Small intestine (tissue), 7 donors: ENCODE measurements at regions not wholly inside any gene's neighbourhood (a gene's known extent, or its start where the extent isn't known, plus 50 kb on each side); places are given as distances from the start of the nearest gene placed in this dataset.
A peak's percentile ranks its signal among the peaks of the same experiment; 100 is the strongest.

ENCODE experiments used
- DNase-seq, 2 donors: peaks; one replicate each; pipeline versions ENCODE4 v3.0.0 to v3.0.0-alpha.2; 2013
- FAIRE-seq: peaks from 2 replicates; lab custom pipeline; 2012; peaks lifted over from hg19 to GRCh38; lab: Jason Lieb, UNC
- H3K27ac ChIP-seq, 3 donors: one replicate each; pipeline ENCODE4 v1.5.1; 2013; ENCODE audit warnings: low read length in 2 of 3, mild to moderate bottlenecking in 2 of 3, control low read depth in 1 of 3, inconsistent platforms in 1 of 3, low read depth in 1 of 3, moderate library complexity in 1 of 3
- H3K27me3 ChIP-seq, 3 donors: one replicate each; pipeline ENCODE4 v1.6.1; 2013; ENCODE audit warnings: low read length in 3 of 3, inconsistent platforms in 1 of 3; ENCODE audit not compliant: control insufficient read depth in 3 of 3, insufficient read depth in 3 of 3
- H3K36me3 ChIP-seq, 3 donors: one replicate each; pipeline ENCODE4 v1.6.1; 2013; ENCODE audit warnings: low read length in 3 of 3, inconsistent platforms in 1 of 3, low read depth in 1 of 3, mild to moderate bottlenecking in 1 of 3, moderate library complexity in 1 of 3; ENCODE audit not compliant: control insufficient read depth in 3 of 3, insufficient read depth in 2 of 3
- H3K4me1 ChIP-seq, 3 donors: one replicate each; pipeline ENCODE4 v1.6.1; 2013; ENCODE audit warnings: low read length in 2 of 3, inconsistent platforms in 1 of 3, low read depth in 1 of 3, mild to moderate bottlenecking in 1 of 3, moderate library complexity in 1 of 3; ENCODE audit not compliant: control insufficient read depth in 3 of 3, insufficient read depth in 2 of 3
- H3K4me3 ChIP-seq, 3 donors: one replicate each; pipeline ENCODE4 v1.5.1; 2013; ENCODE audit warnings: low read length in 3 of 3, control low read depth in 1 of 3, inconsistent platforms in 1 of 3, low read depth in 1 of 3, mild to moderate bottlenecking in 1 of 3, moderate library complexity in 1 of 3
- H3K9me3 ChIP-seq, 2 donors: one replicate each; pipeline ENCODE4 v1.6.1; 2013; ENCODE audit warnings: low read depth in 1 of 2, low read length in 1 of 2; ENCODE audit not compliant: control insufficient read depth in 2 of 2, insufficient read depth in 1 of 2
- WGBS, 3 donors: extraction: QIAGEN DNeasy Blood & Tissue Kit; methylation state at CpG; one replicate each; pipeline ENCODE4 v1.1.7; 2013; 5-methylcytosine and 5-hydroxymethylcytosine counted together
- donor health status: healthy with polysubstance abuse.
- donor health status: control.
- donor health status: control.
- donor health status: Bipolar disorder and iron deficiency.
- donor health status: healthy.

DNA sequence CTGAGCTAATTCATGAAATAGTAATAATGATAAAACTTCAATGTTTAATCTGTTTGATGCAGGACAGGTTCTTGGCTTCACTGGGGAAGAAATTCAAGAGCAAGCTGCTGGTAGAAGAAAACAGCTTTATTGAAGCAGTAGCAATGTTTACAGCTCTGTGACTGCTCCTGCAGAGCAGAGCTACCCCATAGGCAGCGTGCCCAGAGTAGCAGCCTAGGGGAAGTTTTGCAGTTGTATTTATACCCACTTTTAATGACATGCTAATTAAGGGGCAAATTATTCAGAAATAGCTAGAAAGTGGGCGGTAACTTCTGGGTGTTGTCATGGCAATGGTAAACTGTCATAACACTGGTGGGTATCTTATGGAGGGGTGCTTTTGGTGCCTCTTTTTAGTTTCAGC lies 518.0 kb downstream of the RFPL4B start:
- 54 to 65% (median 62%) methylated on average over 2 of the region's 2 CpGs for WGBS, 3 donors
- DNase-seq, result no peak
- H3K27me3 ChIP-seq, result no peaks in the 10 kb centered on the region
- H3K4me1 ChIP-seq, result no peaks in the 10 kb centered on the region
- H3K4me3 ChIP-seq, result no peak overlapping the region
- H3K27ac ChIP-seq, result no peak overlapping the region
- H3K36me3 ChIP-seq, result no peaks in the 10 kb centered on the region
- no peak for FAIRE-seq
- H3K9me3 ChIP-seq, result no peaks in the 10 kb centered on the region

DNA sequence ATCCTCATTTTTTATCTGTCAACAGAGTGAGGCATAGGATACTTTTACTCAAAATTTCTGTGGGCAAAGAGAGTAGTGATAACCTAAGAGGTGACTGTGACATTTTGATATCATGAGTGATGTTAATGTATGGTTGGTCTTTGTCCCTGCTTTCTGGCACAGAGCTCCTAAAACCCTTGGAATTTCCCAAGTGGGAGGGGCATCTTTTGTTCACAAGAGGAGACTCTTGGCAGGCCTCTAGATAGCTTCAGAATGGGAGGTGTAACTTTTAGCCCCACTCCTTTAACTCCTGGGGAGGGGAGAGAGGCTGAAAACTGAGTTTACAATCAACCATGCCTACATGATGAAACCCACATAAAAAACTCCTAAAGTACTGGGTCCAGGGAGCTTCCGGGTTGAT lies 527.8 kb downstream of the RFPL4B start:
- no peaks in the 10 kb centered on the region for H3K36me3 ChIP-seq
- no peak overlapping the region for H3K4me3 ChIP-seq
- FAIRE-seq (no peak), DNase-seq (no peak)
- H3K4me1 ChIP-seq, result no peaks in the 10 kb centered on the region
- 83 to 92% (median 91%) methylated on average over 1 of the region's 1 CpG for WGBS, 3 donors
- H3K27me3 ChIP-seq, result no peaks in the 10 kb centered on the region
- H3K27ac ChIP-seq, result no peak overlapping the region
- no peaks in the 10 kb centered on the region for H3K9me3 ChIP-seq

DNA sequence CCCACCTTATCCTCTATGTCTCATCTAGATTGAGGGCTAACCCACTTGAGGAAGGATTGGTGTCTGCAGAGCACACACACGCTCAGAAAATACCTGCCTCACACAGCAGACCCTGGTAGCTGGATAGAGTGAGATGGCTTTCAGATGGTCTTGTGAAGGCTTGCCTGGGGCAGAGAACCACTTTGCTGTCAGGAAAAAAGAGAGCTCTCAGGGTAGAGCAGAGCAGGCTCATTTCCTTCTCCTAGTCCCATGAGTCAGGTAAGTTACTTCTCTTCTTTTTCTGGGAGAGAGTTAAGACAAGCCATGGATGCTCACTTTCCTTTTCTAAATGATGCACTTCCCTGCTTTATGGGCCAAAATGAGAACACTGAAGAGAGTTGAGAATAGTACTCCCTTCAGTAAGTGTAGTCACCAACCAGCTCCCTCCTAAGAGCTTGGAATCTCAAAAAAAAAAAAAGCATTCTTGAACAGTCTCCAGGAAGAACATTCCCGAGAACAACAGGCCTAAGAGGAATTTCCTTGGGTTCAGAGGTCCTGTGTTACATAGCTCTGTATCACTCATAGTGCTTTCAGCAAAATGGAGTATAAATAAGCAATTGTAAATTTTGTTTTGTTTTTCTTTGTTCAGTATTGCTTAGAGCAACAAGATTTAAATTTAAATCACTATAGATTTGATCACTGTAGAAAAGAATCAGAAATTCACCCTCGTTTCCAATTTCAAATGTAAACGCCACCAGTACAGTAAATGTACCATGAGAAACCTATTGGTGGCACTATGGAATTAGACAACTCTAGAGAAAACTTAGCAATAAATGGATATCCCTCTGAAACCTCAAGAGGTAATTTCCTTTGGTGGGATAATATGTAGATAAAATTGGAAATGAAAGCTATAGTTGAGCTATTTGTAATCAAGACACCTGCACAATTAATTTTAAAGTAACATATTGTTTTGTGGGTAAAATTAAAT lies 530.3 kb downstream of the RFPL4B start:
- H3K27ac ChIP-seq, result peak overlapping the region in 1 of 3 donors; percentile 73
- WGBS, 3 donors, result 42 to 55% (median 46%) methylated on average over 4 of the region's 4 CpGs
- no peaks in the 10 kb centered on the region for H3K27me3 ChIP-seq
- peak; percentile 1 to 16 for DNase-seq
- H3K4me3 ChIP-seq, result no peak overlapping the region
- no peaks in the 10 kb centered on the region for H3K4me1 ChIP-seq
- H3K9me3 ChIP-seq, result no peaks in the 10 kb centered on the region
- FAIRE-seq, result no peak
- H3K36me3 ChIP-seq, result no peaks in the 10 kb centered on the region

DNA sequence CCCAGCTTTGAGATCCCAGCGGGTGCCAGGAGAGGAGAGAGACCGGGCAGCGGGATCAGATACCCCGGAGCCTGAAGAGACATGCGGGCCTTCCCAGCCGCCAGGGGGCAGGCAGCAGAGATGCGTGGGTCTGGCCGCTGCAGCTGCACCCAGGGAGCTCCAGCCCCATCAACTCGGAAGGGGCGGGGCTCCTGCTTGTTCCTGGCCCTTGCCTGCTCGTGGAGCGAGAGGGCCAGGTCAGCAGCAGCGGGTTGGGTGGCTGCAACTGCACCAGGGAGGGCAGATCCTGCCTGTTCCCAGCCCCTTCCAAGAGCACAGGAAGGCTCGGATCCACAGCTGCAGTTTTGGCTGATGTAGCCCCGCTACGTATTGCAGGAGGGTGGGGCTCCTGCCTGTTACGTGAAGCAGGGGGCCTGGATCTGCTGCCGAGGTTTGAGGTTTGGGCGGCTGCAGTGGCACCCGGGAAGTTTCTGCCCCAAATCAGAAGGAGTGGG lies 532.8 kb downstream of the RFPL4B start:
- Histone ChIP-seq H3K27ac (no peak overlapping the region), H3K4me3 (peak overlapping the region in 1 of 3 donors; percentile 11)
- no peak for FAIRE-seq

DNA sequence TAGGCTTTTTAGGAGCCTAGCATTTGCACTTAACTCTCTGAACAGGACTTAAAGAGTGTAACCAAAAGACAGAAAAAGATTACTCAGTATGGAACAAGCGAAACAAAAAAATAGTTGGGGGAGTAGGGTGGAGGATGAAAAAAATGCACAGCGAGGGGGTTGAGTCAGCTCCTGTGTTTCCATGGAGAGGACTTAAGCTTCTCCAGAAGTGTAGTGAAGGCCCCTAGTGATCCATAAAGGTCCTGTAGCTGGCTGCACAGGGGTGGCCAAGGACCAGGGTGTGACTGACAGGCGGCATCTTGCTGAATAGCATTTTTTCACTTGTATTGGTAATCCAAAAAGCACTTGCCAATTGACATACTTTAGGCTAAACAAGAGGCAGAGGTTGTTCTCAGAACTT lies 533.9 kb downstream of the RFPL4B start:
- Histone ChIP-seq H3K27me3 (no peaks in the 10 kb centered on the region), H3K36me3 (no peaks in the 10 kb centered on the region), H3K4me3 (no peak overlapping the region), H3K27ac (no peak overlapping the region), H3K9me3 (no peaks in the 10 kb centered on the region), H3K4me1 (no peaks in the 10 kb centered on the region)
- 77 to 88% (median 84%) methylated on average over 3 of the region's 3 CpGs for WGBS, 3 donors
- DNase-seq (no peak), FAIRE-seq (no peak)

More for the DNA sequence above, 532.8 kb downstream of the RFPL4B start:
- DNase-seq, result peak; percentile 37 to 67
- no peaks in the 10 kb centered on the region for H3K27me3 ChIP-seq
- no peaks in the 10 kb centered on the region for H3K36me3 ChIP-seq
- H3K4me1 ChIP-seq, result no peaks in the 10 kb centered on the region
- 84 to 86% (median 85%) methylated on average over 20 of the region's 20 CpGs for WGBS, 3 donors
- H3K9me3 ChIP-seq, result no peaks in the 10 kb centered on the region

DNA sequence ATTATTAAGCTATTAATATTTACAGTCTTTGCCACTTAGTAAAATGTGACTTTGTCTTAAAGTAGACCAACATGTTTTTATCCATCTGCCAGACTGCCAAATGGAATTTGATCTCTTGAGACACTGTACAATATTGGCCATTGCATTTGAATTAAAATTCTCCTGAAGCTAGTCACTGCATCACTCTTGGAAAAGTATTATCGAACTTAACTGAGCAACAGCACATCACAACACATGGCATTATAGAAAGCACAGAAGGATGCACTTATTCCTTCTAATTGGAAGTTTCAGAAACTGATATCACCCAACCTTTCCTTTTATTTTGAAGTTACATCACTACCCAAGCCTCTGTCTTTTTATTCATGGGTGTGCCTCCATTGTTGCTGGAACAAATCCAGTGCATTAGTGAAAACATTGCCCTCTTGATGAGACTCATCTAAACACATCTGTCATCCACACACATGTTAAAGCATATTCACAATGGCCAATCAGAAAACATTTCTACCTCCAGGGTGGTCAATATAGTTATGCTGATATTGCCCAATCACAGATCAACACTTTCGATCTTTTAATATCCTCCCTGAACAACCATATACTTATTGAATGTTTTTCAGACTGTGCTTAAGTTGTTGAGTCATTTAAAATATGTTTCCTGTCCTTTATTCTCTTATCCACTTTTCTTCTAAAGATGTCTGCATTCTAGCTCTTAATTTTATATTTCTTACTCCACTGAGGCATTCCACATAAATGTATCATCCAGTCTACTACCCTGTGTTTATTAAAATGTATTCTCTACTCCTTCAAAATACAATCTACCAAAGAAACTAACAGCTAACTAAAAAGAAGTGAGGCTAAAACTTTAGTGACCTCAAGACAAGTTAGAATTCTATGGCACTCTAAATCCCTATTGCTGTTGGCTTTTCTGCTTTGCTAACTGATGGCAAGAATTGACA lies 535.0 kb downstream of the RFPL4B start:
- Histone ChIP-seq H3K9me3 (no peaks in the 10 kb centered on the region), H3K36me3 (no peaks in the 10 kb centered on the region), H3K4me1 (no peaks in the 10 kb centered on the region), H3K27me3 (no peaks in the 10 kb centered on the region), H3K4me3 (no peak overlapping the region), H3K27ac (no peak overlapping the region)
- FAIRE-seq (no peak), DNase-seq (no peak)
- WGBS, 3 donors, result 83 to 90% (median 87%) methylated on average over 2 of the region's 2 CpGs

DNA sequence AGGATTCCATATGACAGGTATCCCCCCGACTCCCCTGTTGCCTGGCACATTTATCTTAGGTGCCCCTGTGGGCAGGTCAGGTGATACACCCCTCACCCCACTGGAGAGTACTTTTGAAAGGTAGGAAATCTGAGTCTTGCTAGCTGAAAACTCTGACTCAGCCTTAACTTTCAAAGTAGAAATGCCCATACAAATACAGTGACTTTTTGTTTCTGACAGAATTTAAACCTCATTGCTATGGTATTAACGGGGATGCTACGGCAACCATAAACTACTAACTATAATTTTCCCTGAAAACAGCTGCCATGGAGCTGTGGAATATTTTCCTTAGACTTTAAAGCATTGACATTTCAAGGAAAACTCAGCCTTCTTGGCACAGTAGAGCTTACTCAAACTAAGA lies 536.0 kb downstream of the RFPL4B start:
- H3K36me3 ChIP-seq, result no peaks in the 10 kb centered on the region
- 75 to 83% (median 83%) methylated on average over 3 of the region's 3 CpGs for WGBS, 3 donors
- DNase-seq, result no peak
- H3K9me3 ChIP-seq, result no peaks in the 10 kb centered on the region
- no peaks in the 10 kb centered on the region for H3K4me1 ChIP-seq
- no peak overlapping the region for H3K27ac ChIP-seq
- no peak overlapping the region for H3K4me3 ChIP-seq
- H3K27me3 ChIP-seq, result no peaks in the 10 kb centered on the region
- no peak for FAIRE-seq

DNA sequence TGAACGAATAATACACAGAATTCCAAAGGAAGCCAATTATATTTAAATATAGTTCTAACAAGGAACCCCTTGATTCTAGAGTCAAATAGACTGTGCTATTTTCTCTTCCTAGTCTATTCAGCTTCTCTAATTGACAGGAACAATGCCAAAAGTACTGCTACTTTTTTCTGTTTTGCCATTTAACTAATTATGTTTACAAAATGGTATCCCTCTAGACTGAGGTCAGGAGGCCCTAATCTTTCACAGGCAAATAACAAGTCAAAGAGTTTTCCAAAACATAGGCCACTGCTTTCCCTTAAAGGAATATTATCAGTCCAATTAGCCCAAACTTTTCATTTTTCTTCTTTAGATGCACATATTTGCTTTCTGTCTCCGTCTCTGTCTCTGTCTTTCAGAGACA lies 539.3 kb downstream of the RFPL4B start:
- no peaks in the 10 kb centered on the region for H3K27me3 ChIP-seq
- H3K9me3 ChIP-seq, result no peaks in the 10 kb centered on the region
- WGBS, 3 donors, result 56 to 83% (median 69%) methylated on average over 2 of the region's 2 CpGs
- H3K4me1 ChIP-seq, result no peaks in the 10 kb centered on the region
- DNase-seq (no peak), FAIRE-seq (no peak)
- no peak overlapping the region for H3K27ac ChIP-seq
- H3K4me3 ChIP-seq, result no peak overlapping the region
- no peaks in the 10 kb centered on the region for H3K36me3 ChIP-seq
